ENCODE measurements at regions not wholly inside any gene's neighbourhood (a gene's known extent, or its start where the extent isn't known, plus 50 kb on each side); places are given as distances from the start of the nearest gene placed in this dataset.

DNA sequence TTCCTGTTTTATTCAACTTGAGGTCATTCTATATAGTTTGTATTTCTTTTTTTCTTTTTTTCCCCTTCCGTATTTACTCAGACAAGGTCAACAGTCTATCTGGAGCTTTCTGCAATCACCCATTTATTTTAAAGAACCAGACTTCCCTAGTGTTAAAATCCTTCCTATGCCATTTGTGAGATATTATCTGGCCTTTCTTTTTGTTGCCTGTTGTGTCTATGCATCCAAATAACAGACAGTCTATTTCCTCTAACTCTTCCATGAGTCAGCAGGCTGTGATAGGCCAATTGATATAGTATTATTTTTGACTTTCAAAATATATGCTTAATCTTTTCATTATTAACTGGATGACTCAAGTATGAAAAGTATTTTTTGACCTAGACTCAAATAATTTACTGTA, 291.2 kb upstream of the PTPRD start:
- TF ChIP-seq CTCF (IDR thresholded peaks at IDR 0.05) (no peak), POLR2A (IDR thresholded peaks at IDR 0.05) (no peak)
